Chondrocyte (in vitro differentiated cells): ENCODE measurements at regions not wholly inside any gene's neighbourhood (a gene's known extent, or its start where the extent isn't known, plus 50 kb on each side); places are given as distances from the start of the nearest gene placed in this dataset.

Experiments used
- DNase-seq: peaks from one replicate; pipeline ENCODE4 v3.0.0; 2021; ENCODE audit warnings: mixed read lengths, low spot score
- H3K27ac Mint-ChIP-seq: one replicate; pipeline ENCODE4 v1.8.0; 2021; ENCODE audit warnings: mild to moderate bottlenecking, moderate library complexity, mixed read lengths; ENCODE audit not compliant: unreplicated experiment
- H3K27me3 Mint-ChIP-seq: 2 replicates; pipeline ENCODE4 v1.8.0; 2021; ENCODE audit warnings: low read depth, mixed read lengths
- H3K36me3 Mint-ChIP-seq: 2 replicates; pipeline ENCODE4 v1.8.0; 2021; ENCODE audit warnings: low read depth, mixed read lengths
- H3K4me1 Mint-ChIP-seq: 2 replicates; pipeline ENCODE4 v1.8.0; 2021; ENCODE audit warnings: low read depth, mild to moderate bottlenecking, mixed read lengths
- H3K4me3 Mint-ChIP-seq: one replicate; pipeline ENCODE4 v1.8.0; 2021; ENCODE audit warnings: mild to moderate bottlenecking, moderate library complexity, mixed read lengths; ENCODE audit not compliant: unreplicated experiment
- H3K9me3 Mint-ChIP-seq: 2 replicates; pipeline ENCODE4 v1.8.0; 2021; ENCODE audit warnings: low read depth, mixed read lengths
- CTCF ChIP-seq: fragments of 200-600 bp; sonication (generic); IDR thresholded peaks from 2 replicates; pipeline ENCODE4 v1.5.0; 2021; ENCODE audit warnings: antibody characterized with exemption, mild to moderate bottlenecking, moderate library complexity

GRCh38 chr7:145082366-145083161 lies 246.7 kb upstream of the TPK1 start:
- Mint-ChIP-seq H3K27me3 (peaks cover 2% of the 10 kb centered on the region), H3K27ac (no peak overlapping the region), H3K36me3 (no peaks in the 10 kb centered on the region), H3K9me3 (peaks cover 7% of the 10 kb centered on the region), H3K4me1 (peaks cover 12% of the 10 kb centered on the region), H3K4me3 (no peak overlapping the region)
- DNase-seq: no peak
- no peak for TF ChIP-seq CTCF

GRCh38 chr7:145065473-145065872 lies 229.6 kb upstream of the TPK1 start:
- no peak for DNase-seq
- TF ChIP-seq CTCF: no peak
- H3K4me1 Mint-ChIP-seq: no peaks in the 10 kb centered on the region
- no peak overlapping the region for H3K4me3 Mint-ChIP-seq
- no peaks in the 10 kb centered on the region for H3K27me3 Mint-ChIP-seq
- H3K27ac Mint-ChIP-seq: no peak overlapping the region
- peaks cover 5% of the 10 kb centered on the region for H3K9me3 Mint-ChIP-seq
- no peaks in the 10 kb centered on the region for H3K36me3 Mint-ChIP-seq

GRCh38 chr7:145064114-145064513 lies 228.3 kb upstream of the TPK1 start:
- Mint-ChIP-seq H3K4me3 (no peak overlapping the region), H3K4me1 (no peaks in the 10 kb centered on the region), H3K9me3 (peaks cover 5% of the 10 kb centered on the region)

GRCh38 chr7:145053781-145054180 lies 217.9 kb upstream of the TPK1 start:
- no peak for TF ChIP-seq CTCF
- Mint-ChIP-seq H3K27ac (no peak overlapping the region), H3K27me3 (no peaks in the 10 kb centered on the region), H3K4me3 (no peak overlapping the region), H3K4me1 (no peaks in the 10 kb centered on the region), H3K36me3 (no peaks in the 10 kb centered on the region), H3K9me3 (peaks cover 12% of the 10 kb centered on the region)
- no peak for DNase-seq

More at GRCh38 chr7:145064114-145064513, 228.3 kb upstream of the TPK1 start:
- Mint-ChIP-seq H3K27ac (no peak overlapping the region), H3K36me3 (no peaks in the 10 kb centered on the region), H3K27me3 (no peaks in the 10 kb centered on the region)
- no peak for DNase-seq
- TF ChIP-seq CTCF: no peak

- H3K9me3 Mint-ChIP-seq: peaks cover 13% of the 10 kb centered on the region
- H3K27me3 Mint-ChIP-seq: no peaks in the 10 kb centered on the region
- no peak overlapping the region for H3K27ac Mint-ChIP-seq
- no peak for DNase-seq
- H3K4me1 Mint-ChIP-seq: no peaks in the 10 kb centered on the region
- no peak for TF ChIP-seq CTCF
- no peak overlapping the region for H3K4me3 Mint-ChIP-seq
- H3K36me3 Mint-ChIP-seq: no peaks in the 10 kb centered on the region
Observed at GRCh38 chr7:145050415-145050814, 214.6 kb upstream of the TPK1 start.
